GM21381 (cell line): ENCODE measurements at regions not wholly inside any gene's neighbourhood (a gene's known extent, or its start where the extent isn't known, plus 50 kb on each side); places are given as distances from the start of the nearest gene placed in this dataset.

Experiments used
- ATAC-seq: cut with Tn5 transposase; IDR thresholded peaks from one replicate; pipeline ENCODE4 v1.9.1; 2021; ENCODE audit warnings: mild to moderate bottlenecking, moderate library complexity; ENCODE audit not compliant: unreplicated experiment

DNA sequence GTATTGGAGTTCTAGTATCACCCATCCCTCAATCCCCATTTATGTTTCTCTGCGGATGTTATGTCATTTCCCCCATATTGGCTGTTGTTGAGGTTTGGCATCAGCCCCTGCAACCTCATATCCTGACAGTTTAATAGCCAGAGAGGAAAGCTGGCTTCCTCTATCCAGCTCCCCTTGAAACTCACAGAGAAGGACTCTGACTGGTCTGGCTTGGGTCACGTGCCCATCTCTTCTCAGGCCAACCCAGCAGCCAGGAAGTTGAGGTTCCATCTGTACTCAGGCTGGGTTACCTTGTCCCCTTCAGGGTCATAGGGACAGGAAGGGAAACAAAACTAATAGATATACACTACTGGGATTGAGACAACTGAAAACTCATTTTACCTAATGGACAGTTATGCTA lies 148.0 kb upstream of the SLC14A2 start:
- ATAC-seq, result no peak

DNA sequence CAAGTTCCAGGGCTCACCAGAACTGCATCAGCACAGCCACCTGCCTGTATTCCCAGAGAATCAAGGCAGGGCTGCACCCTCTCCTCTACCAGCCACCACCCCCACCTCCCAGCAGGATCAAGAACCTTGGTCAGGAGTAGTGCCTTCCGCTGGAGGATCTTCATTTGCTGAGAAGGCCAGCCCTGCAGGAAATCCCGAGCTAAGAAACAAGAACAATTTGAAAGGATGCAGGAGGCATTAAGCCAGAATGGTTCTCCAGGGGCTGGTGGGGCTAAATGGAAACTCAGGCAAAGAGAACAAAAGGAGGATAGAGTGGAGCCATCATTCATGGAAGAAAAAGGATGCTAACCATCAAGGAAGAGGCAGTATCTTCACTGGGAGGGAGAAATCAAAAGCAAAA lies 147.3 kb upstream of the SLC14A2 start:
- ATAC-seq, result no peak

DNA sequence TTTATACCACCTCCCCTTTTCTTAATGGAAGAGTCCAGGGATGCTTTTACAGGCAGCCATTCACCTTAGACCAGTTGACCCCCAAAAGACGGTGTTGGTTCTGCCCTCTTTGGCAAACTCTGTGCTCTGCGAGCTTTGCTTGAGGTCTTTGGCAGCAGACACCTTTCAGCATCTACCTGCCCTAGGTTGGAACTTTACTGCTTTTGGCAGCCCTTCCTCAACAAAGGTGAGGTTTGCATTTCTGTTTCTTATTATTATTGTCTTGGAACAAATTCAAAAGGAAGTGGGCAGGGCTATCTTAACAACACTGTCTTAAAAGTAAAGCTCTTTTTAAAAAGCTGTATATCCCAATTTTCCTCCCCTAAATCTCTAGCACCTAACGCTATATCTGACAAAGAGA lies 136.4 kb upstream of the SLC14A2 start:
- no peak for ATAC-seq

DNA sequence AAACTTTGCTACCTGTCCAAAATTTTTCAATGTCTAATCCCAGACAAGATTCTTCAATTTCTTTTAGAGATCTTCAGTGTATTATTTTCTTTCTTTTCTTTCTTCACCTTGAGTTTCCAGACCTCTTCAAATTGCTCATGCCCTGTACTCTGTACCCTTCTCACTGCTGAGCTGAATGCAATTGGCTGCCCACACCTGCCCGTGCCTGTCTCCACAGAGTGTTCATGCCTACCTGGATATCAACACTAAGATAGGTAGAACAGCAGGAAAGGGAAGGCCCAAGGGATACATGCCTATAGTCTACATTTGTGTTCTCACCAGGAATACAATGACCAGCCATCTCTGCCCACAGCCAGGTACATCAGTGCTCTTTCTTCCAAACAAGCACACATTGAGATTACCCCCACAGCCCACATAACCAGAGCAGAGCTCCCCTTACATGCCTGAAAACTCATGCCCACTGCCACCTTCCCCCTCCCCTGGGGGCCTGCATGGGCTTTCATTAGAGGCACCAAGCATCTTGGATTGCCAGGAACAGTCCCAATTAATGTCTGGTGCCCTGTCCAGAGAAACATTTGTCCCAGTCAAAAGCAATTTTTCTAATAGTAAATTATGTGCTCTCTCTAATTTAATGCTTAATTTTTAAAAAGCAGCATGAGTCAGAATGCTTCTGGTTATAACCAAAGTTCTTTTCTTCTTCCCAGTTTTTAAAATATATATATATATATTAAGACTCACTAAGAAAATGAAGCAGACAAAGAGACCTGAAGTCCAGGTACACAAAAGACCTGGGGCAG lies 134.9 kb upstream of the SLC14A2 start:
- no peak for ATAC-seq

DNA sequence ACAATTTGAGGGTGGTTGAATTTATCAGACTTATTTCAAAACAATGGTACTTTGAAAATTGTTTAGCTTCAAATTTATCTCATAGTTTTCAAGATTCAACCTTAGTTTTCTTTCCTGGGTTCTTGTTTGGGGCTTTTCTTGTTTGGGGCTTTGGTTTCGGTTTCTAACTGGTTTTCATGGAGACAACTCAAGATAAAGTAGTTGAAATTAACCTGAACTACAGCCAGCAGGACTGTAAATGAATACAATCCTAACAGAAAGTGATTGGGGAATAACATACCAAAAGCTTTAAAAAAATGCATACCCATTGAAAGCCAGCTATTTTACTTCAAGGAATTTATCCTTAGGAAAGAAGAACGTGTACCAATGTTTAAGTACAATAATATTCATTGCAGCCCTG lies 133.5 kb upstream of the SLC14A2 start:
- ATAC-seq, result no peak

DNA sequence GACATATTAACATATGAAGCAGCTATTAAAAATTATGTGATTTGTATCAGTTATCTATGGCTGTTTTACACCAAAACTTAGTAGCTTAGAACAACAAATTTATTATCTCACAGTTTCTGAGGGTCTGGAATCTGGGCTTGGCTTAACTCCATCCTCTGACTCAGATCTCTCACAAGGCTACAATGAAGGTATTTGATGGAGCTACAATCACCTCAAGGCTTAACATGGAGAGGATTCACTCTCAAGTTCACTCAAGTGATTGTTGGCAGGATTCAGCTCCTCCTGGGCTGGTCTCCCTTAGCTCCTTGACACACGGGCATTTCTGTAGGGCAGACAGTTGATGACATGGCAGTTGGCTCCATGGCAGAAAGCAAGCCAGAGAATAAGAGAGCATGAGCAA lies 133.0 kb upstream of the SLC14A2 start:
- no peak for ATAC-seq

DNA sequence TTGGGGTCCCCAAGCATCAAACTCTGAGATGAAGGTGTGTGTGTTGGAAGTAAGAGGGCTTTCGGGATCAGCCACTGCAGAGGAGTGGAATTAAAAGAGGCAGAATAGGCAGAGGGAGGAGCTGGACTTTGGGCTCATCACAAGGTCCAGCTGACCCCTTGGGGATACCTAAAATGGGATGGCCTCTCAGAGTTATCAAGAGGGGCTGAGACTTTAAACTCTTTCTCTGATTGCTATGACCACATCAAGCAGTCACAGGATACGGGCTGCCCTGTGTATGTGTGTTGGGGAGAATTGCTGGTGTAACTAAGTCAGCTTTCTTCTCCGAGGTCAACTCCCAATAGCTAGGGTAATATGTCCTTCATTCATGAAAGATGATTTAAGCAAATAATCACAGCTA lies 127.7 kb upstream of the SLC14A2 start:
- no peak for ATAC-seq

DNA sequence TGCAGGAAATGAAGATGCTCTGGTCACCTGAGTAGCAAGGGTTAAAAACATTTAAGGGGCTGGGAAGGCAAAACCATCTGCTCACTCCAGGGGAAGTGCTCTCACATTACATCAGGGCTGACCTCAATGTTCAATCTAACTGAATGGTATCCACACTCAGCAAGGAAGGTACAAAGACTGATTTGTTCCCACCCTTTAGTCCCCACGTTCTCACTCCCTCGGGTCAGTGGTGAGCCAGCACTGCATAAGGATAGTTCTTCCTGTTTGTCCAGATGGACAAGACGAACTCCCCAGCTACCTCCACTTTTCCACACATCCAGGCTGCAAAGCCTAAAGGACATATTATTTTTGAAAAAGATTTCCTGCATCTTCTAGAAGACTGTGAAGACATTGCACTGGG lies 126.6 kb upstream of the SLC14A2 start:
- ATAC-seq, result no peak

DNA sequence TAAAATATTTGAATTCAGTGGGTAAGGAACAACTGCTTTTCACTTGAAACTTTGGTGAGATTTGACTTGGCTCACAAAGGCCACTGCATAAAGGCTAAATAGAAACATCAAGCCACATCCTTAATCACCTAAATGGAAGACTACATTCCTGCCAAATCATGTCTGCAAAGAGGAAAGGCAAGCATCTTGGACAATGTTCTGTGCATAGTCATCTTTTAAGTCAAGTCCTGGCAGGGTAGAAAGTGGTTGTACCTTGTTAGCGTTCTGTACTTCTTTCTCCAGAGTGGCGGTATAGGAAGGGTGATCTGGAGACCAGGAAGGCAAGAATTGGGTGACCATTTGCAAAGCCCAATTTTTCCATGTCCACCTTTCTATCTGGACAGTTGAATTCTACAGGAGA lies 121.4 kb upstream of the SLC14A2 start:
- ATAC-seq, result no peak

DNA sequence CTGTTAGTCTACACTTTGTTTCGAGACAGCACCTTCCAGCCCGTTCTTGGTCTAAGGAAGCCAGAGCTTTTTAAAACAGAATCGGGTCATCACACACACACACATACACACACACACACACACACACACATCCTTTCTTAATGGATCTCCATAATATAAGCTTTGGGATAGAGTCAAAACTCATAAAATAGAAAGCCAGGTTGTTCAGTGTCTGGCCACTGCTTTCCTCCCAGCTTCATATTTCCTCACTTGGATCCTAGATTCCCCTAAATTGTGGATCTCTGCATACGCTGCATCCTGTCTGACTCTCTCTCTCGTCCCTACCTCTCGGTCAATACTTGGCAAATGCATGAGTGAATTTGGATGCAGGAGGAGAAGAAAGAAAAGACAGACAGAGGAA lies 120.5 kb upstream of the SLC14A2 start:
- no peak for ATAC-seq

DNA sequence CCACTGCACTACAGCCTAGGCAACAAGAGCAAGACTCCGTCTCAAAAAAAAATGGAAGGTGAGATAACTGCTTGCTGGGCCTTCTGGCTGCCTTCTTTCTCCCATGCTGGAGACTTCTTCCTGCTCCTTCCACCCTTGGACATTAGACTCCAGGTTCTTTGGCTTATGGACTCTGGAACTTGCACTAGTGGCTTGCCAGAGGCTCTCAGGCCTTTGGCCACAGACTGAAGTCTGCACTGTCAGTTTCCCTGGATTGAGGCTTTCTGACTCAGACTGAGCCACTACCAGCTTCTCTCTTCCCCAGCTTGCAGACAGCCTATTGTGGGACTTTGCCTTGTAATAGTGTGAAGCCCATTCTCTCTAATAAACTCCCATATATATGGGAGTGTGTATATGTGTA lies 118.5 kb upstream of the SLC14A2 start:
- ATAC-seq, result no peak

DNA sequence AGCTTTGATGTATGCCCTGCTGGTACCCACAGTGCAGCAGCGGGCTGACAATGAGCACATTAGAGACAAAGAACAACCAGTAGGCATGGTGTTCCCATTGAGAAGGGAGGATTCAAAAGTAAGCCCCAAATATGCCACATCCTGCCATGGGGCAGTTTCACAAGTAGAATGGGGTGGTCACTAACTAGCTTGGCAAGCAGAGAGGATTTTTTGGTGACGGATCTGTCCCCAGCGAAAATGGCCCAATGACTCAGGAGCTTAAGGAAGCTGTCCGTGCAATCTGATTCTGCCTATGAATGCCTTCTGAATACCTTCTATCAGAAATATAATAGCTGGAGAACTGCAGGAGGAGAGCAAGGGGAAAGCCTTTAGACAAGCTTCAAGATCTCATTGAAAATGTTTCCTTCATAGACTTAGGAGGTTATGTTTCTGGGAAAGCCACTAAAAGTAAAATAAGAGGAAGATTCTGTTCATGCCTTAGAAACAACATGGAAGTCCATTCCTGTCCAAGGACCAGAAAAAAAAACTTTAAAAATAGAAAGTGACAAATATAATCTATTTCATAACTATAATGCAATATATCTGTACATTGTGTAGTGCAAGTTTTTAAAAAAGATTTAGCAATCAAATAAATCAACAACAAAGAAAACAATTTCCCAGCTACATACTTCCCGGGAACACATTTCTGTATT lies 117.5 kb upstream of the SLC14A2 start:
- no peak for ATAC-seq

DNA sequence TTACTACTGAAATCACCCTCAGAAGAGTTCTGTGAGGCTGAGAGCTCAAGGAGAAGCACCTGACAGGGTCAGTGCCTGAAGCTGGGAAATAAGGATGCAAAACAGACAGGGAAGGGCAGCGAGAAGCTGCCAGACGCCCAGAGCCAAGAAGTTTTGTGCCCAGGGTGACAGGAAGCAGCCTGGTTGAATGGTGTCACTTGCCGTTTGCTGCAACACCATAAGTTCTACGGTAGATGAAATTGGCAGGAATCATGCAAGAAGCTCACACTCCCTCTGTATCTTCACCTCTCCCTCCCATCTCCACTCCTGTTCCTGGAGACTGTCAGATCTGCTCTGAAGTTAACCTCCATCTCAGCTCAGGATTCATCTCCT lies 117.0 kb upstream of the SLC14A2 start:
- no peak for ATAC-seq

DNA sequence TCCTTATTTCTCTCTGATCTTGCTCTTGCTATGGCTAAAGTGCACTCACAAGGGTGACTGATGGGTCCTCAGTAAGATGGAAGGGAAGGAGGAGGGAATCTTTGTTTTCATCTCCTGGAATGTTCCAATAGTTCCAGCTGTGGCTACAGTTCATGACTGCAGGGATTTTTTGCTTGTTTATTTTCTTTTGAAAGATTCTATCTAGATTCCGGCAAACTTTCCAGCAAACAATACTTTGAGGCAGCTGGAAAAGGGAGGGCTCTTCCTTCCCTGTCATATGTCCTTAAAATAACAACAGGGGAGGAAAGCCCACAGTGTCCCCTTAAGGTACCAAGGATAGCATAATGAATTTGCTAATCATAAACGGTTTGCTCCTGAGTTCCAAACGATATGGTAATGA lies 111.3 kb upstream of the SLC14A2 start:
- ATAC-seq, result no peak

DNA sequence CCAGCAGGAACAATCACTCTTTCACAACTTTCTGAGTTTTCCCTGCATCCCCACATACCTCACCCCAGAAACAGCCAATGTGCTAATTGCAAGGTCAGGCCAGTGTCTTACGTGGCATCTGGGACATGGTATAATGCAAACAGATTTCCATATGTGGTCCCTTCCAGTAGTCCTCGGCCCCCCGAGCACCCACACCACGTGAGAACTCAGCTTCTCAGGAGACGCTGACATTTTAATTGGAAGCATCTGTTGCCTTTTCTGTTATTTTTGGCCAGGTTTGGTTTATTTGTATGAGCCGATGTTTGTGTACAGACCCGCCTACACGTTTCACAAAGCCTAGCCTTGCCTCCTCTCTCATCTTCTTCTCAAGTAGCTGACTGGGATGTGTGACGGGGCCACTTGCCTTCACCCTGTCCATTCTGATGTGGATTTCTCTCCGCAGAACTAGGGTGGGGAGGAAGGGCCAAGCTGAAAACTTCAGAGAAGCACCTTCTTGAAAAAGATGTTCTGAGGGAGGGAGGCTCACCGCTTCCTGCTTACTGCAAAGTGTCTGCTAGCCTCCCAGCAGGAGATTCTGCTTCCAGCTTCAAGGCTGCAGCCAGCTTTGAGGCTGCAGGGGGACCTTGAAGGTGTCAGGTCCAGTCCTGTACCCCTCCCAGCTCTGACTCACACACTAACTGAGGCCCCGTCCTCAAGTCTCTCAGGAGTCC lies 109.6 kb upstream of the SLC14A2 start:
- ATAC-seq, result no peak

DNA sequence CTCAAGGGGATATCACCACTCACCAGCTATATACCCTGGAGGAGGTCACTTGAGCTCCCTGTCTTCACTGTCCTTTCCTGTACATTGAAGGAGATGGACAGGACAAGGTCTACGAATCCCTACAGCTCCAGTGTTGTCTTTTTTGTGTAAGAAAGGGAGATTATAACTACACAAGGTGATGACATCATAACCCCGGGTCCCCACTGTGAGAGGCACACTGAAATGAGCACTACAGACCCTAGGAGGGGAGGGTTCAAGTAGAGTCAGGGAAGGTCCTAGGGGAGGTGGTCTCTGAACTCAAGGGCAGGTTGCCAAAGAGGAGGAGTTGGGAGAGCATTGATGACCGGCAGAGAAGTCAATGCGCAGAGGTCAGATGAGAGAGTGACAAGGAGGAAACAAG lies 108.3 kb upstream of the SLC14A2 start:
- no peak for ATAC-seq

DNA sequence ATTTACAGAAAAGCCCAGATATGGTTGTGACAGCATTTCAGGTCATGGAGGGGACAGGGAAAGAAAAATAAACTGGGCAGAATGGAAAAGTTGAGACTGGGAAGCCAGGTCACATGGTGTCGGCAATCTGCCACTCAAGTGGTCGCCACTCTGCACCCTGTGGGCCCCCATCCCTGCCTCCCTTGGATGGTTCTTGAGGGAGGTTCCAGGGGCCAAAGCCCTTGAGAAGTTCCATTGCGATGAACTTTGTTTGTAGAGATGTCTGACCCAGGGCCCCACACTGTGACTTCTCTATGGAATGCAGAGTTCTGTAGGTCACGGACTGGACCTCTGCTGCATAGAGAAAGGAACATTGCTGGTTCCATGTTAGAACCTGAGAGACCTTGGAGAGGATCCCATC lies 105.7 kb upstream of the SLC14A2 start:
- no peak for ATAC-seq

DNA sequence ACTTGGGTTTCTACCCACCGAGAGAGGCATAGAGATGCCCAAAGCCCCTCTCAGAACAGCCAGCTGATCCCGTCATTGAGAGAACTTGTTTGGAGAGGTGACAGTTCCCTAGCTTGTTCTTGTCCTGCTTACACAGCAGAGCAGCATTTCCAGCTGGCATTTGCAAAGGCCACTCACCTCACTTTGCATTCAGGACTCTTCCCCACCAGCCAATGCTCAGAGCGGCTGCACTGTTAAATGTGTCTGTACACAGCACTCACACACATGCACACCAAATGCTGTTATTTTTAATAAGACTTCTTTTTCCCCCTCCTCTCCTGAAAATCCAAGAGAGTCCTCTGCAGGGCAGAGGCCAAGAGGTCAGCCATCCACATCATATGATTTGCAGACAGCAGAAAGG lies 104.6 kb upstream of the SLC14A2 start:
- ATAC-seq, result no peak

DNA sequence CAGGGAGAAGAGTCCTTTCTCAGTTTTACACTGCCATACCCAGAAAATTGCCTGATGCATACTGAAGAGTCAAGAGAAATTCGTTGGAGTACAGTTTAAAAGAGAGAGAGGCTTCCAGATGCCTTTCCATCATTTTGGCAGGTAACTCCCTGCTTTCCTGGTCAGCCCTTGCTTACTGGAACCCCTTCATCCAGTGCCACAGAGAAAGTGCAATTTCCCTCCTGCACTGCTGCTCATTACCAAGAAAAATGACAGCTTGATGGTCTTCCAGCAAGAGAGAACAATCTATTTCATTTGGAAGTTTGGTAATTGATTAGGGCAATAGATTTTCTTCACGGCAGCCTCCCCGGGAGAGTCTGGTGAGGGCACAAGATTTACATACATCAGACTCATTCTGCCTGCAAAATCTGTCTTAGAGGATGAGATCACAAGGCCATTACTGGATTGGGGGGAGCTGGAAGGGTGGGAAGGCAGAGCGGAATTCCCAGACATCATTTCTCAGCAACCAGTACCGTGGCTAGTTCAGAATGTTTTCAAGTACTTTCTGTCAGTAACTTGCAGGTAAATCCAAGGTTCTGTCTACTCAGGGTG lies 102.8 kb upstream of the SLC14A2 start:
- no peak for ATAC-seq

DNA sequence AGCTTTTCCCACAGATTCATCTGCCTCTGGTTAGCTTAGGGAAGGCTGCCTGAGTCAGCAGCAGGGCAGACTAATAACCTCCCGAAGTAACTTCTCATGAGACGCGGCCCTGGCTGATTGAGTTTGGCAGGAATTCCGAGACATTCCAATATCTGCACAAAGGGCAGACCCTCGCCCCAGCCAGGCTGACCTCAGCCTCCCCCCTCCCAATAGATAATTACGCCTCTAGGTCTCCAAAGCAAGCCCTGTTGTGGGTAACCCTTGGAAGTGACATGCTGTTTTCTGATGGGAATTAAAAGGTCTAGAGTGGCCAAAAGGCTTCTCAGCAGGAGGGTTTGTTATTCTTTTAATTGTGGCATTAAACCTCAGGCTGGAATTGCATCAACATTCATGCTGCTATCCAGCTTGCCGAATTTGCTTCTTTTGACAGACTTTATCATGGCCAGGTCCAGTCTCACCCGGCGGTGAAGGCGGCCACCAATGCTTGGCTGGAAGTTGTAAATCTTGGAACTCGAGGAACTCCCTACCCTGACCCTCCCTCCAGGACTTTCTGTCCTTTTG lies 98.0 kb upstream of the SLC14A2 start:
- ATAC-seq, result no peak
